Adrenal gland (tissue), 9 donors: ENCODE measurements at regions not wholly inside any gene's neighbourhood (a gene's known extent, or its start where the extent isn't known, plus 50 kb on each side); places are given as distances from the start of the nearest gene placed in this dataset.
"Not testable (repeated sequence)": the region's sequence is repeated elsewhere in the genome, so short reads cannot be mapped to it uniquely, and the experiment has no call there.

Experiments used
- DNase-seq, 7 donors: peaks; one replicate each; pipeline ENCODE4 v3.0.0-alpha.2; 2019 to 2020
- H3K27ac ChIP-seq, 5 donors: fragments of 200-600 bp; sonication (generic) in 4 of 5; 1 replicate in 3 of 5; 2 replicates in 2 of 5; pipeline versions ENCODE4 v1.5.1 to v1.8.0; 2016 to 2020; ENCODE audit warnings: mild to moderate bottlenecking in 1 of 5
- H3K27me3 ChIP-seq: fragments of 200-600 bp; 2 replicates; pipeline ENCODE4 v1.8.0; 2021
- H3K36me3 ChIP-seq, 2 donors: fragments of 200-600 bp; replicated peaks in 1 of 2; 1 replicate in 1 of 2; 2 replicates in 1 of 2; pipeline versions ENCODE4 v1.5.1 to v1.8.0; 2018 to 2022
- H3K4me1 ChIP-seq, 2 donors: fragments of 200-600 bp; replicated peaks in 1 of 2; 1 replicate in 1 of 2; 2 replicates in 1 of 2; pipeline versions ENCODE4 v1.5.1 to v1.8.0; 2018 to 2021
- H3K4me3 ChIP-seq, 4 donors: fragments of 200-600 bp; sonication (generic) in 3 of 4; one replicate each; pipeline ENCODE4 v1.5.1; 2016 to 2018
- H3K9me3 ChIP-seq, 3 donors: fragments of 200-600 bp; sonication (generic) in 1 of 3; replicated peaks in 1 of 3; 1 replicate in 2 of 3; 2 replicates in 1 of 3; pipeline versions ENCODE4 v1.5.1 to v1.8.0; 2016 to 2021
- WGBS, 4 donors: extraction: QIAGEN DNeasy Blood & Tissue Kit in 2 of 4; methylation state at CpG; one replicate each; pipeline versions ENCODE4 v1.1.5 to v1.1.7; 2013 to 2017; 5-methylcytosine and 5-hydroxymethylcytosine counted together
- intact Hi-C, 2 donors: fragments of 100-400 bp; cut with DNase I; formaldehyde crosslinking; loops; one replicate each; pipeline versions ENCODE4 v1.14.1 to v1.15.0; 2022 to 2023
- donor health status: healthy with polysubstance abuse.
- donor health status: Bipolar disorder and iron deficiency.
- donor health status: DM: yes; HTN: yes; CAD: no.
- donor health status: DM: no; HTN: no; CAD: no.
- donor health status: DM: no; HTN: no; CAD: no.

DNA sequence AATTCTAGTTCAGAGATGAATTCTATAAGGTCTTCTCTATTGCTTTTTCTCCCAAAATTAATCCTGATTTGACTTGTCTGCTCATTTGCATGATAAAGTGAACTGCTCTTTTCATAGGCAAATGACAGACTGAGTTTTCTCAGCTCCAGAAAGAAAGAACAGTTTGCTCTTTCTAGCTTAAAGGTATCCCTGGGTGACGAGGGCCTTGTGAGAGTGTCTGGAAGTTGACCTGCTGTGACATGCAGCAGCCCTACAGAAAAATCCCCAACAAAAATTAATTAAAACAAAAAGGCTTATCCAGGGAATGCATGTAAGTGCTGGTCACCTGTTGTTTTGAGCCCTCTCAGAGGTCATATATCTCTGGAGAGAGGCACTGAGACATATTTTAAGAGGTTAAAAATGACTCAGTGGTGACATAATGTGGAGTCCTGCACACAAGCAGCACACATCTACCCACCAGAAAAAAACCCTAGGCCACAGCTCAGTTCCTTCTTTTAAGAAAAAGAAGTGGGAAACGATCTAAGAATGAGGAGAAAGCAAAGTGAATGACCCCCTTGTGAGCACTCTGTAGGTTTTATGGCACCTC is 602.8 kb downstream of the TGIF2LX start:
- intact Hi-C loops, H3K36me3 ChIP-seq, H3K4me1 ChIP-seq, H3K4me3 ChIP-seq, DNase-seq, H3K27me3 ChIP-seq, H3K9me3 ChIP-seq, H3K27ac ChIP-seq: not testable (repeated sequence)
- WGBS, 4 donors = 9 to 42% (median 14%) methylated on average over 2 of the region's 2 CpGs
